Hematopoietic multipotent progenitor cell (in vitro differentiated cells): ENCODE measurements at regions not wholly inside any gene's neighbourhood (a gene's known extent, or its start where the extent isn't known, plus 50 kb on each side); places are given as distances from the start of the nearest gene placed in this dataset.

ENCODE experiments used
- DNase-seq, 3 donors: peaks; one replicate each; pipeline ENCODE4 v3.0.0-alpha.2; 2011 to 2015; ENCODE audit warnings: low read depth in 2 of 3, low spot score in 2 of 3

GRCh38 chr2:78420132-78420531 is 605.4 kb upstream of the REG3G start:
- no peak for DNase-seq

- DNase-seq, result no peak
Observed at GRCh38 chr2:78423631-78424030, 601.9 kb upstream of the REG3G start.

GRCh38 chr2:78427170-78427569 is 598.3 kb upstream of the REG3G start:
- no peak for DNase-seq

- no peak for DNase-seq
Observed at GRCh38 chr2:78431241-78431640, 594.3 kb upstream of the REG3G start.

- no peak for DNase-seq
Observed at GRCh38 chr2:78439122-78439521, 586.4 kb upstream of the REG3G start.

GRCh38 chr2:78455586-78455985 is 569.9 kb upstream of the REG3G start:
- DNase-seq, result no peak

GRCh38 chr2:78457269-78457668 is 568.2 kb upstream of the REG3G start:
- no peak for DNase-seq

GRCh38 chr2:78465707-78466106 is 559.8 kb upstream of the REG3G start:
- DNase-seq, result no peak

GRCh38 chr2:78476619-78477229 is 548.8 kb upstream of the REG3G start:
- DNase-seq, result no peak

GRCh38 chr2:78486565-78486964 is 538.9 kb upstream of the REG3G start:
- no peak for DNase-seq

GRCh38 chr2:78498125-78498524 is 527.4 kb upstream of the REG3G start:
- no peak for DNase-seq

- DNase-seq, result no peak
Observed at GRCh38 chr2:78506301-78506700, 519.2 kb upstream of the REG3G start.

GRCh38 chr2:78521938-78522337 is 503.6 kb upstream of the REG3G start:
- no peak for DNase-seq

- DNase-seq, result no peak
Observed at GRCh38 chr2:78532762-78533379, 492.6 kb upstream of the REG3G start.

- DNase-seq, result no peak
Observed at GRCh38 chr2:78535395-78535794, 490.1 kb upstream of the REG3G start.

GRCh38 chr2:78538322-78538721 is 487.2 kb upstream of the REG3G start:
- DNase-seq, result no peak

GRCh38 chr2:78540255-78540654 is 485.2 kb upstream of the REG3G start:
- DNase-seq, result no peak

- no peak for DNase-seq
Observed at GRCh38 chr2:78541088-78541450, 484.4 kb upstream of the REG3G start.

GRCh38 chr2:78541451-78542267 is 483.8 kb upstream of the REG3G start:
- no peak for DNase-seq

- DNase-seq, result no peak
Observed at GRCh38 chr2:78546843-78547242, 478.7 kb upstream of the REG3G start.

GRCh38 chr2:78549766-78550165 is 475.7 kb upstream of the REG3G start:
- no peak for DNase-seq
